GM12864 (cell line): ENCODE measurements at regions not wholly inside any gene's neighbourhood (a gene's known extent, or its start where the extent isn't known, plus 50 kb on each side); places are given as distances from the start of the nearest gene placed in this dataset.

Experiments
- DNase-seq: peaks from one replicate; pipeline ENCODE4 v3.0.0-alpha.2; 2011; ENCODE audit warnings: low read depth
- H3K4me3 ChIP-seq: 2 replicates; pipeline ENCODE4 v1.5.1; 2011; ENCODE audit warnings: mild to moderate bottlenecking, low read depth, low read length, control low read depth
- TF ChIP-seq, protein P1 (sequence below): IDR thresholded peaks from 2 replicates; pipeline ENCODE4 v1.5.1; 2011; ENCODE audit warnings: low read depth, mild to moderate bottlenecking, moderate library complexity, low read length, control low read depth, inconsistent platforms; ENCODE audit errors: missing control alignments

DNA sequence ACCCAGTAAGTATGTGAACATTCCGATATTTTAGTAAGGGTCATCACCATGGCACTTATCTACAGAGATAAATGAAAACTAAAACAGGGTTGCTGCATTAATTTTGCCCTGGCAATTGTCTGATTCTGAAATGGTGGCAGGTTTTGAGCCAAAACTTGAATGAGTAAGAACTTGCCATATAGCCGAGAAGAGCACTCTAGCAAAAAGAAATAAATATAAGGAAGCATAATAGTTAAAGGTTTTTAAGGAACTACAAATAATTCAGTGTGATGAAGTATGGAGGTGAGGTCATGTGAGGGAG is 68.5 kb upstream of the BTN3A2 start:
- no peak for DNase-seq
- H3K4me3 ChIP-seq = no peak overlapping the region
- TF ChIP-seq, protein P1, sequence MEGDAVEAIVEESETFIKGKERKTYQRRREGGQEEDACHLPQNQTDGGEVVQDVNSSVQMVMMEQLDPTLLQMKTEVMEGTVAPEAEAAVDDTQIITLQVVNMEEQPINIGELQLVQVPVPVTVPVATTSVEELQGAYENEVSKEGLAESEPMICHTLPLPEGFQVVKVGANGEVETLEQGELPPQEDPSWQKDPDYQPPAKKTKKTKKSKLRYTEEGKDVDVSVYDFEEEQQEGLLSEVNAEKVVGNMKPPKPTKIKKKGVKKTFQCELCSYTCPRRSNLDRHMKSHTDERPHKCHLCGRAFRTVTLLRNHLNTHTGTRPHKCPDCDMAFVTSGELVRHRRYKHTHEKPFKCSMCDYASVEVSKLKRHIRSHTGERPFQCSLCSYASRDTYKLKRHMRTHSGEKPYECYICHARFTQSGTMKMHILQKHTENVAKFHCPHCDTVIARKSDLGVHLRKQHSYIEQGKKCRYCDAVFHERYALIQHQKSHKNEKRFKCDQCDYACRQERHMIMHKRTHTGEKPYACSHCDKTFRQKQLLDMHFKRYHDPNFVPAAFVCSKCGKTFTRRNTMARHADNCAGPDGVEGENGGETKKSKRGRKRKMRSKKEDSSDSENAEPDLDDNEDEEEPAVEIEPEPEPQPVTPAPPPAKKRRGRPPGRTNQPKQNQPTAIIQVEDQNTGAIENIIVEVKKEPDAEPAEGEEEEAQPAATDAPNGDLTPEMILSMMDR = no peak

DNA sequence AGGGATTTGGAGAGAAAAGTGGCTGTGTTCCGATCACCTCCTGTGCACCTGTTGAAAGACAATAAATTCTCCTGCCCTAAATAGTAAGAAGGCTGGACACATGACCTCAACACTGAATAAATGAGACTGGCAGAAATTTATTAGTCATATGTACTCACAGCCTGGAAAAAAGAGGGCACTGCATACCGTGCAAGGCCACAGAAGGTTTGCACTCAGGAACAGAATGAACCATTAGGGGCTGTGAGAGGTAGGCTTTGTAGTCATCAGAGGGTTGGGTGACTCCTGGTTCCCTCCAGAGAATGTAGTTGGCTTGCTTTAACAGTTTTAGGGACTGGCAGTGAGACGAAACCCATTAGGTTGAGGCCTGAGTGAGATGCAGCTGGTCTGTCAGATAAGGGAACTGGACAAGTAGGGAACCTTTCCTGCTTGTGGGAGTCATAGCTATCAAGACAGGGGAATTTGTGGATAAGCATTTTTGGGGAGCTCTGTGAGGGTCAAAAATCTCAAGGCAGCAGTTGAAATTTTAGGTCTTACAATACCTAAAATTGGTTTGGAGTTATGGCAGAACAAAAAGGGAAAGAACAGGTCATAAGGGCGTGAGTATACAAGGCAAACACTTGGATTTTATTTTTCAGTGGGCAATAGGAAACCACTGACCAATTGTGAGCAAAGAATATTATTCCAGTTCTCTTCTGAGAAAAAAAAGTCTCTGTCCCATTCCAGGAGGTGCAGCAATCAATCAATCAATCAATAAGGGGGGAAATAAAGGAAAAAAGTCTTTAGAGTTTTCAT is 67.9 kb upstream of the BTN3A2 start:
- DNase-seq = no peak
- TF ChIP-seq, protein P1 = no peak
- H3K4me3 ChIP-seq = no peak overlapping the region

DNA sequence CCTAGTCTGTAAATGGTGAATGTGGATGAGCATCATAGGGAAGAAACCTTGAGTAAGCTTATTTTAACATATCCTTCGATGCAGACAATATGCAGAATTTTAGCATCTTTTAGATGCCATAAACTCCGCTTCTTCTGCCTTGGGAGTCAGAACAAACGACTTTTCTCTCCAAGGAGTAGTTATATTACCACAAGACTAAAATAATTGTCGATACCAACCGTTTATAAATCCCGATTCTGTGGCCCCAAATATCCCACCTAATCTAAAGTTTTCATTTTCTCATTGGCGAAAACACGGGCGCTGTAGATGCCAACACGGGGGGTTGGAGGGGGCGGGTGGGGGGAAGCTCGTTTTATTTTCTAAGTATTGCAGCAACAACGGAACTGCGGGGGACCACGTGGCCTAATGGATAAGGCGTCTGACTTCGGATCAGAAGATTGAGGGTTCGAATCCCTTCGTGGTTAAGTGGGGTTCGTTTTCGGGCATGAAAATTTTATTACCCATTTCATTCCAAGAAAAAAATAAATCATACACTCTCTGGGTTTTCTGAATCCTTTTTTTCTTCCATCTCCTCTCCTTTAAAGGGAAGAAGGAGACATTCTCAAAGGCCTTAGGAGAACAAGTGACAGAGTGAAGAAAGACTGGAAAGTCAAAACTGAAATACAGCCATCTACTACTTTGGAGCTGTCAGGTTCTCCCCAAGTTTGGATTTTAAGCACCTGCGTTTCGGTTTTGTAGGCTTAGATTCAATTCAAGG is 65.5 kb upstream of the BTN3A2 start:
- TF ChIP-seq, protein P1 = no peak
- DNase-seq = no peak
- H3K4me3 ChIP-seq = no peak overlapping the region

DNA sequence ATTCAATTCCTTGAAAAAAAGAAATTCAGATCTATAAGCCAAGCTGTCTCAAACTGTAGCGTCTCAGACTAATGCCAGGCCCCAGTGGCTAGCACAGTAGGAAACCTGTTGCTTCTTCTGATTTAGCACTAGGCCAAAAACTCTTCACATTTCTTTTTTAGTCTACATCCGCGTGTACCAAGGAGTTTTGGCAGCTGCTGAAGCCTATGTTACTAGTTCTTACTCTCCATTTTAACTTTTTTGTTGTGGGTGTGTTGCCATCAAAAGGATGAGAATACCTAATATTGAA is 65.0 kb upstream of the BTN3A2 start:
- TF ChIP-seq, protein P1 = no peak

DNA sequence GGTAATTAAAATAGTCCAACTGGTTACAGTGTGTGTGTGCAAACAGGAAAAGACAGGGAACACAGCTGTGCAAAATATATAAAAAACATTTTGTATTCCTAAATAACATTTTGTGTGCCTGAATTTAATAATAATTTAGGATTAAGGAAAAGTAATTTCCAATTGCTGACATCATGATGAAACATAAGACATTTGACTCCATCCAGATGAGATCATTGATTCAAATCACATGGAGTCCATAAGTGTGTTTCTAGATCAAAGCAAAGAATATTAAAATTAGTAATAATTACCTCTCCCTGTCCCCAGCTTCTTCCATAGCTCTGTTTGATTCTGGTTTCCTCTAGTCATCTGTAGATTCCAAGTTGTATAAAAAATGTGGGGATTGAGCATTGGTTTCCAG is 64.6 kb upstream of the BTN3A2 start:
- no peak for DNase-seq
- H3K4me3 ChIP-seq = no peak overlapping the region
- TF ChIP-seq, protein P1 = no peak

More for the DNA sequence above, 65.0 kb upstream of the BTN3A2 start:
- no peak for DNase-seq
- no peak overlapping the region for H3K4me3 ChIP-seq

DNA sequence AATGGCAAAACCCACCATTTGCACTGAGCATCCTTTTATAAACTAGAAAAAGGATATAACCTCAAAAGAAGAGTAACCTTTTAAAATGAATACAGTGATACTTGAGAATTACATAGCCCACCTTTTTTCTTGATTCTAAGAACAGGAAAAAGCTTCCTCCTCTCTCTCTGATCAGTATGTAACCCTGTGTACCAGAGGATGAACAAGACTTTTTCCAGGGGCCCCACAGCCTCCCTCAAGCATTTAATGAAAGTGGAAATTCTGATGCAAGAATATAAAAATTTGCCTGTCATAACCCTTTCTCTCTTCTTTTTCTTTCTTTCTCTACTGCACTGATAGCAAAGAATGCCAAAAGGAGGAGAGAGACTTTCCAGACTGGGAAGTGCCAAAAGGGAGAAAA is 64.2 kb upstream of the BTN3A2 start:
- no peak for DNase-seq
- no peak overlapping the region for H3K4me3 ChIP-seq
- TF ChIP-seq, protein P1 = no peak

DNA sequence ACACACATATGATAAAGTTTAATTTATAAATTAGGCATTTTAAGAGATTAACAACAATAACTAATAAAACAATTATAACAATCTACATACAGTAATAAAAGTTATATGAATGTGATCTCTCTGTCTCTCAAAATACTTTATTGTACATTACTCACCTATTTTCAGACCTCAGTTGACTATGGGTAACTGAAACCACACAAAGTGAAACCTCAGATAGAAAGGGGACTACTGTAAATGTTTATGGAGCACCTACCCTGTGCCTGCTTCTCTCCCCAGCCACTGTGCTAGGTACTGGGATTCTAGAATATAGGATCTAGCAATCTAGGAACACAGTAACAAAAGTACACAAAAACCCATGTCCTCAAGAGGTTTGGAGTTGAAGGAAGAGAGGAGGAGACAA is 63.4 kb upstream of the BTN3A2 start:
- H3K4me3 ChIP-seq = no peak overlapping the region
- TF ChIP-seq, protein P1 = no peak
- no peak for DNase-seq
